Sigmoid colon (tissue), 6 donors: ENCODE measurements at regions not wholly inside any gene's neighbourhood (a gene's known extent, or its start where the extent isn't known, plus 50 kb on each side); places are given as distances from the start of the nearest gene placed in this dataset.

Source experiments
- DNase-seq: peaks from one replicate; pipeline ENCODE4 v3.0.0-alpha.2; 2019
- H3K27ac ChIP-seq, 4 donors: fragments of 200-600 bp; sonication (generic); one replicate each; pipeline ENCODE4 v1.5.1; 2016 to 2019; ENCODE audit warnings: mild to moderate bottlenecking in 1 of 4
- H3K27me3 ChIP-seq, 3 donors: fragments of 200-600 bp; sonication (generic); one replicate each; pipeline ENCODE4 v1.5.1; 2019; ENCODE audit warnings: mild to moderate bottlenecking in 1 of 3
- H3K36me3 ChIP-seq, 4 donors: fragments of 200-600 bp; sonication (generic); one replicate each; pipeline ENCODE4 v1.5.1; 2016 to 2019
- H3K4me1 ChIP-seq, 4 donors: fragments of 200-600 bp; sonication (generic); one replicate each; pipeline ENCODE4 v1.5.1; 2017 to 2019
- H3K4me3 ChIP-seq, 4 donors: fragments of 200-600 bp; sonication (generic); one replicate each; pipeline ENCODE4 v1.5.1; 2017 to 2019; ENCODE audit warnings: mild to moderate bottlenecking in 2 of 4, moderate library complexity in 1 of 4
- H3K9me3 ChIP-seq, 4 donors: fragments of 200-600 bp in 3 of 4; sonication (generic) in 3 of 4; one replicate each; pipeline versions ENCODE4 v1.5.1 to v1.6.1; 2013 to 2019
- CTCF ChIP-seq, 4 experiments: fragments of 450-650 bp in 3 of 4; fragments of 200-600 bp in 1 of 4; IDR thresholded peaks; one replicate each; pipeline ENCODE4 v1.5.1; 2016 to 2019; ENCODE audit warnings: antibody characterized with exemption in 4 of 4, mild to moderate bottlenecking in 3 of 4, moderate library complexity in 2 of 4
- EP300 ChIP-seq, 4 donors: sonication (generic); formaldehyde crosslinking; IDR thresholded peaks; one replicate each; pipeline ENCODE4 v1.6.1; 2017; ENCODE audit warnings: antibody characterized with exemption in 4 of 4
- POLR2A ChIP-seq, 2 donors: fragments of 450-650 bp; IDR thresholded peaks; one replicate each; pipeline ENCODE4 v1.6.1; 2016; ENCODE audit warnings: antibody characterized with exemption in 2 of 2, mild to moderate bottlenecking in 2 of 2, moderate library complexity in 2 of 2
- POLR2AphosphoS5 ChIP-seq, 4 donors: sonication (generic); formaldehyde crosslinking; IDR thresholded peaks; one replicate each; pipeline ENCODE4 v1.6.1; 2017; ENCODE audit warnings: antibody characterized with exemption in 4 of 4
- WGBS, 2 donors: extraction: QIAGEN DNeasy Blood & Tissue Kit; methylation state at CpG; one replicate each; pipeline ENCODE4 v1.1.7; 2013; 5-methylcytosine and 5-hydroxymethylcytosine counted together
- intact Hi-C: fragments of 100-400 bp; cut with DNase I; formaldehyde crosslinking; loops from one replicate; pipeline ENCODE4 v1.15.1; 2023
- donor health status: healthy with polysubstance abuse.
- donor health status: healthy.

GRCh38 chr6:27154696-27155095, 92.8 kb upstream of the PRSS16 start:
- H3K36me3 ChIP-seq: no peaks in the 10 kb centered on the region
- intact Hi-C loops: no loop called here
- H3K9me3 ChIP-seq: no peaks in the 10 kb centered on the region
- peaks cover 0 to 5% (median 4%) of the 10 kb centered on the region in 3 donors for H3K27me3 ChIP-seq
- H3K27ac ChIP-seq: no peak overlapping the region
- H3K4me1 ChIP-seq: peaks cover 0 to 14% (median 10%) of the 10 kb centered on the region in 4 donors
- H3K4me3 ChIP-seq: no peak overlapping the region
- WGBS, 2 donors: 63 to 93% methylated on average over 1 of the region's 1 CpG
- no peak for DNase-seq
- TF ChIP-seq POLR2AphosphoS5 (IDR thresholded peaks at IDR 0.05) (no peak), EP300 (IDR thresholded peaks at IDR 0.05) (no peak), CTCF (IDR thresholded peaks at IDR 0.05) (no peak), POLR2A (IDR thresholded peaks at IDR 0.05) (no peak)

GRCh38 chr6:27156874-27157458, 90.5 kb upstream of the PRSS16 start:
- TF ChIP-seq EP300 (IDR thresholded peaks at IDR 0.05): no peak
- DNase-seq: no peak
- Histone ChIP-seq H3K27ac (no peak overlapping the region), H3K9me3 (no peaks in the 10 kb centered on the region), H3K27me3 (peaks cover 0 to 5% (median 4%) of the 10 kb centered on the region in 3 donors), H3K4me3 (peak overlapping the region in 3 of 4 donors; percentile 24 to 37 (median 34)), H3K36me3 (no peaks in the 10 kb centered on the region), H3K4me1 (peaks cover 0 to 14% (median 10%) of the 10 kb centered on the region in 4 donors)
- intact Hi-C loops: no loop called here
- WGBS, 2 donors: 29 to 34% methylated on average over 15 of the region's 15 CpGs

GRCh38 chr6:27157459-27158315, 89.8 kb upstream of the PRSS16 start:
- WGBS, 2 donors: 1 to 2% methylated on average over 34 of the region's 34 CpGs
- peaks cover 0 to 5% (median 4%) of the 10 kb centered on the region in 3 donors for H3K27me3 ChIP-seq
- no peaks in the 10 kb centered on the region for H3K9me3 ChIP-seq
- H3K4me3 ChIP-seq: peak overlapping the region; percentile 21 to 37 (median 29)
- no peak overlapping the region for H3K27ac ChIP-seq
- H3K4me1 ChIP-seq: peaks cover 0 to 14% (median 10%) of the 10 kb centered on the region in 4 donors
- TF ChIP-seq EP300 (IDR thresholded peaks at IDR 0.05) (no peak), POLR2AphosphoS5 (IDR thresholded peaks at IDR 0.05) (peak in 1 of 4 donors; percentile 14), CTCF (IDR thresholded peaks at IDR 0.05) (peak in 3 of 4 experiments; percentile 18 to 39 (median 37)), POLR2A (IDR thresholded peaks at IDR 0.05) (no peak)
- DNase-seq: peak; percentile 85
- no peaks in the 10 kb centered on the region for H3K36me3 ChIP-seq
- intact Hi-C loops: loop anchor here (2.0 kb wide), 1 partner anchor 31 kb away; no protein-coding TSS in a partner anchor

- intact Hi-C loops: loop anchor here (2.0 kb wide), 1 partner anchor 31 kb away; no protein-coding TSS in a partner anchor
- Histone ChIP-seq H3K4me1 (peaks cover 0 to 14% (median 10%) of the 10 kb centered on the region in 4 donors), H3K4me3 (no peak overlapping the region), H3K27me3 (peaks cover 0 to 5% (median 4%) of the 10 kb centered on the region in 3 donors), H3K9me3 (no peaks in the 10 kb centered on the region), H3K36me3 (no peaks in the 10 kb centered on the region), H3K27ac (no peak overlapping the region)
- no peak for TF ChIP-seq EP300 (IDR thresholded peaks at IDR 0.05)
- no peak for TF ChIP-seq POLR2AphosphoS5 (IDR thresholded peaks at IDR 0.05)
- TF ChIP-seq POLR2A (IDR thresholded peaks at IDR 0.05): no peak
- TF ChIP-seq CTCF (IDR thresholded peaks at IDR 0.05): no peak
- WGBS, 2 donors: 67 to 69% methylated on average over 4 of the region's 4 CpGs
- DNase-seq: no peak
Observed at GRCh38 chr6:27158316-27158643, 89.2 kb upstream of the PRSS16 start.

- intact Hi-C loops: loop anchor here (2.0 kb wide), 1 partner anchor 33 kb away; no protein-coding TSS in a partner anchor
- TF ChIP-seq POLR2A (IDR thresholded peaks at IDR 0.05) (no peak), EP300 (IDR thresholded peaks at IDR 0.05) (no peak), POLR2AphosphoS5 (IDR thresholded peaks at IDR 0.05) (no peak)
- H3K36me3 ChIP-seq: no peaks in the 10 kb centered on the region
- peaks cover 0 to 14% (median 10%) of the 10 kb centered on the region in 4 donors for H3K4me1 ChIP-seq
- no peak for DNase-seq
- H3K27me3 ChIP-seq: peaks cover 0 to 5% (median 4%) of the 10 kb centered on the region in 3 donors
- 84 to 91% methylated on average over 2 of the region's 2 CpGs for WGBS, 2 donors
- no peak overlapping the region for H3K27ac ChIP-seq
- no peak overlapping the region for H3K4me3 ChIP-seq
- no peaks in the 10 kb centered on the region for H3K9me3 ChIP-seq
Observed at GRCh38 chr6:27159725-27160124, 87.8 kb upstream of the PRSS16 start.
